GM18511 (cell line): ENCODE measurements at regions not wholly inside any gene's neighbourhood (a gene's known extent, or its start where the extent isn't known, plus 50 kb on each side); places are given as distances from the start of the nearest gene placed in this dataset.

Experiments
- ATAC-seq: cut with Tn5 transposase; IDR thresholded peaks from one replicate; pipeline ENCODE4 v1.9.1; 2021; ENCODE audit warnings: mild to moderate bottlenecking, moderate library complexity; ENCODE audit not compliant: unreplicated experiment

GRCh38 chr6:139939189-139939979, 564.9 kb upstream of the CITED2 start:
- ATAC-seq = peak; percentile 33

GRCh38 chr6:139932671-139933070, 558.2 kb upstream of the CITED2 start:
- no peak for ATAC-seq

GRCh38 chr6:139931747-139932146, 557.3 kb upstream of the CITED2 start:
- ATAC-seq = no peak

DNA sequence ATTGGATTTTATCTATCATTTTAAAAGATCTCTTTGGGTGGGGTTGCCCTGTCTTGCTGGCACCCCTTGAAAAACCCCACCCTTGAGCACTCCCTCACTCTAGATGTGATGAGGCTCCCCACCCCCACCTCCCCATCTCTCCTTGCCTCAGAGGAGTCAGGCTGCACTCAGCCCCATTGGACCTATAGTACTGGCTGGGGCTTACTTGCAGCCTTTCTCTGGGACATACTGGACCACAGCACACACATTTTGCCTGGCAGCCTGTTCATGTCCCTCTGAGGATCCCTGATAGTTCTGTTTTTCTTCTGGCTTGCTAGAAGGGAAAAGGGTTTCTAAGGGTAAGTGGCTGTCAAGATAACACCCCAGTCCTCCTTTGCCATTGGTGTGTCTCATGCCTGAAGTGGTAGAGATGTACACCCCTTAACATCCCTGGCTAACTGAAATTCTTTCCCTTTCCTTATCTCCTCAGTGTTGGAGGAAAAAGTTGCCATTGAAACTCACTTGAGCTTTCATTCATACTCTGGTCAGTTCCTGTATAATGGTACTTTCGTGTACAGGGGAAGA, 553.4 kb upstream of the CITED2 start:
- no peak for ATAC-seq

DNA sequence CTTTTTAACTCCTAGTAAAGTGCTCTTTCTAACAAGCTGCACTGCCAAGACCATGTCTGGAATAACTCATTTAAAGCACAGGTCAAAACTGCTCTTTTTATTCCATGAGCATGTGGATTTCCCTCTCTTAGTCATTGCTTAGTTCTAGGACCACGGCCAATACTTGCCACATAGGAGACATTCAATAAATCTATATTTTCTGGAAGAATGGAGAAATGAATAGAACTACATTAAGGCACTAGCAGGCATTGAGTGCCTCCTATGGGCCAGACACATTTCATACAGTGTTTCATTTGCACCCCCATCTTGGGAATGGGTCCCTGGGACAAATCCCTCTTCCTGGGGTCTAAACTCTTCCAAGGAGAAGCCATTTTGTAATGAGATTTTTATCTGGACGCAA, 552.8 kb upstream of the CITED2 start:
- no peak for ATAC-seq

DNA sequence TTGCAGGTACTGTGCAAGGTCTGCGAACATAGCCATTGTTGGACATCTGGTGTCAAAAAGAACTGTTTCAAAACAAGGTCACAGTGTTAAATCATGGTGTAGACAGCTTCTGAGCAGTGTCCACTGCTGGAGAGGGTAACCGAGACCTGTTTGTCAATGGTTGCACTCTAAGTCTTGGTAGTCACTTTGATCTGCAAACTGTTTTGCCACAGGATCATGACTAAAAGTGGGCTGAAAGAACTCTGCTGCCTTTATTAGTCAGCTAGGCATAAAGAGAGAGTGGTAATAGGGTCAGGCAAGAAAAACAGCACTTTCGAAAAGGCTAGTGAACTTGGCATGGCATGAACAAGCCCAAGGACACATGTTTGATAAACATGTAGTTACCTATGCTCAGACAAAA, 552.3 kb upstream of the CITED2 start:
- ATAC-seq = no peak

DNA sequence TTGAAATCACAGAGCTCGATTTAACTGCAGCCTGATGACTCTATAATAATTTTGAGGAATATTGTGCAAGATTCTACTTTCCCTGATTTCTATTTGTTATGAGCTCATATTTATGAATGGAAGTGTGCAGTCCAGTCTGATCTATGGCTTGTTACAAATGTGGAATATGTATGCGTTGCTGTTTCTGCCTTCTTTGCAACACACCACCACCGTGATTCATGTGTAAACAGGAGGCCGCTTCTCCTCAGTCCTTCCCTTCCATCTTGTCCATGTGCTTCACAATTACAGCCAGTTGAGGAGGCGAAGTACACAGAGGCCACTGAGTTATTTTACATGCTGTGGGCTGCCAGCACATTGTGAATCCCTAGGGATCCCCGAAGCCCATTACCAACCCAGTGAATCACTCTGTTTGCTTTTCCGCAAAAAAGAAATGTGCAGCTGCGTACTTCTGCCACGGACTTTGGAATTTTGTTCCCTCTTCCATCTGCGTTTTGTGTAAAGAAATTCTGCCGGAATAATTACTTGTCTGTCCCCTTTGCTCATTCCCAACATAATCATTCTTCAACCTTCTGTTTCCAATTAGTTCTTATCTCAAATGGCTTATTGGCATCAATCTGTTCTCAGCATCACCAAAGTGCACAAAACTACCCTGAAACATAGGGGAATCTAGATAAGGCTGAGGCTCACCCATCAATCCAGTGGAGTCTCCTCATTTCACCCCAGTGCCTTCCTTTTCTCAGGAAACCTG, 551.6 kb upstream of the CITED2 start:
- no peak for ATAC-seq

DNA sequence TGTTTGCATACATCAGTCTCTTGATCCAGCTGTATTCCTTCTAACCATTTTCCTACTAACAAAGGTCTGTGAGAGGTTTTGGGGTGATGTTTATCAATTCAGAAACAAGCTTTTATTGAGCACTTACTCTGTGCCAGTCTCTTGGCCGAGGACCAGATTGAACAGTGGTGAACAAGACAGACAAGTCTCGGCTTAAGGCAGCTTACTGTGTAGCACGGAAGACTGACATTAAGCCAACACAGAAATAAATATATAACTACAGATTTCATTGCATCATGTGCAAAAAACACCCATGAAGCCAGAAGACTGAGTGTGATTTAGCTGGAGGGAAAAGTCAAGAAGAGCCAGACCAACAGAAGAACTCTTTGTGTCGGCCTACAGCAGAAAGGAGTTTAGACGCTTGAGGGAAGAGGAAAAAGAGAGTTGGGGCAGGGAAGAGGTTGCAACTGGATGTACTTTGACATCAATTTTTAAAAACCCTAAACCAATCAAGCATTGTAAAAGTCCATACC, 549.6 kb upstream of the CITED2 start:
- ATAC-seq = no peak

DNA sequence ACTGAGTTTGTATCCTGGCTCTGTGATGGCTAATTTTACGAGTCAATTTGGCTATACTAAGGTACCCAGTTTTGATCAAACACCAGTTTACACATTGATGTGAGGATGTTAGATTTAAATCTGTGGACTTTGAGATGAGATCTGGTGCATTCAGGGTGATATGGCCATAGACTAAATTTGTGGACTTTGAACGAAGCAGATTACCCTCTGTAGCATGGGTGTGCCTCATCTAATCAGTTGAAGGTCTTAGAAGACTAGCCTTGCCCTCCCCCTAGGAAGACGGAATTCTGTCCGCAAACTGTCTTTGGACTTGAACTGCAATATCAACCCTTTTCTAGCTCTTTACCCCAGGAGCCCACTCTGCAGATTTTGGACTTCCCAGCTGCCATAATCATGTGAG, 547.8 kb upstream of the CITED2 start:
- no peak for ATAC-seq

DNA sequence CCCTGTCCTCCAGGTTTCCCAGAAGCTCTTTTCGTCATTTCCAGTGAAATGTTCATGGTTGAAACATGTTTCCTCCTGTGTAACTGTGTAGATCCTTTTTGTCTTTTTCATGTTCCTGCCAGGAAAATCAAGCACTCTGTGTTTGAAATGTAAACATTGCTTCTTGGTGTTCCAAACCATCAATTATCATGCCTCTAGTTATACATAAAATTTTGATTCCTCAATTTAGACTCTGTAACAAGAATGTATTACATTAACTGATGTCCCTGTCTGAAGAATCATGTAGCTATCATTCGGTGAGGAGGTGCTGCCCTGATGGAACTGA, 546.3 kb upstream of the CITED2 start:
- ATAC-seq = no peak

DNA sequence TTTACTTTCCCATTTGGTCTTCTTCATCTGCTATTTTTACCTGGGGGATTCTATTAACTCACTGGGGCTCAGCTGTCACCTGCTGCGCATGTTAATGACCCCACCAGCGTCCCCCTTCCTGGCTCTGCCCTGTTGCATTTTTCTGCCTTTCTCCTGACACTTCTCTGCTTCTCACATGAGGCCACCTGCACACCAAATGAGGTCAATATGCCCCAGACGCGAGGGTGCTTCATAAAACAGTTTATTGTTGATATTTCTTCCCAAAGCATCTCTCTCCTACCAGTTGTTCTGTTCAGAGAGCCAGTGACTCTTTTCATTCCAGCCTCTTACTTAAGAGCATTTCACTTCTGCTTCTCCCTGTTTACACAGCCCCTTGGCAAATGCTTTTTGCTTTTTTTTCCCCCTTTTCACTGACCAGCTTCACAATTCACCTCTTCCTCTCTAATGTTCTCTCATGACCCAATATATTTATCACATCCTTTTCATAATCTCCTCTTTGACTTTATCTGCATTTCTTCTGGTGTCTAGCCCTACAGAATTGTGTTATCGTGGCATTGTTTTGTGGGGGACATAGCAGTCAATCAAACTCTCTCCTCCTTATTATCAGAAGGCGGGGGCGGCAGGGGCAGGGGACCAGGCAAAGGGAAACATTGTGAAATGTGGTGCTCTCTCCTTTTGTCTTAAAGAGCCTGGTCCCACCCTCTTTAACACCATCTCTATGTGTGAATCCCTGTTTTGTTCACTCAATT, 545.8 kb upstream of the CITED2 start:
- ATAC-seq = peak; percentile 41

DNA sequence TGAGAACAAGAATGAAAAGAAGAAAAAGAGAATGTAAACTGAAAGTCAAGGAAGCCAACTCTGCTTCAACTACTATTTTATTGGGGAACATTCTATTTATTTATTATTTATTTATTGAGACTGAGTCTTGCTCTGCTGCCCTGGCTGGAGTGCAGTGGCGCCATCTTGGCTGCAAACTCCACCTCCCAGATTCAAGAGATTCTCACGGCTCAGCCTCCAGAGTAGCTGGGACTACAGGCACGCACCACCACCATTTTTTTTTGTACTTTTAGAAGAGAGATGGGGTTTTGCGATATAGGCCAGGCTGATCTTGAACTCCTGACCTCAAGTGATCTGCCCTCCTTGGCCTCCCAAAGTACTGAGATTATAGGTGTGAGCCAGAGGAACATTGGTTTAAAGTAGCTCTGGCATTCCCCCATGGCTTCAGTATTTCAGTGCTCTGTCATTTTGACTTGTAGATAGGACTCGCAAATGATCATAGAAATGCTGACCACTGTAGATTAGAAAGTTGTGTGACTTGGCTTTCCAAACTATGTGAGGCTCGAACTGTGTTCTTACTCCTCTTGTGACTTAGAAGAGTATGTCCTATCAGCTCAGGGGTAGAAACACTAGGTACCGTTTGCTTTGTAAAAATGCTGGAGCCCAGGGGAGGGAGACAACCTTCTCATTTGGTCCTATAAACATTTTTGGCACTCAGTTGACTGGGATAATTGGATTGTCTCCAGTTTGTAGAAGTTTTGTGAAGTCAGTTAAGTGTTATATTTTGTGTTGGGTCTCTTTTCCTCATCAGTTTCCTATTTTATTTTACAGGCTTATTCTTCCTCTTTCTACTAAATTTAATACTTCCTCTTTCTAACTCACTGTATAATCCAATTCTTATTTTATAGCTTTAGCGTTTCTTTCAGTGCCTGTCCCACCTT, 544.9 kb upstream of the CITED2 start:
- ATAC-seq = peak; percentile 53

DNA sequence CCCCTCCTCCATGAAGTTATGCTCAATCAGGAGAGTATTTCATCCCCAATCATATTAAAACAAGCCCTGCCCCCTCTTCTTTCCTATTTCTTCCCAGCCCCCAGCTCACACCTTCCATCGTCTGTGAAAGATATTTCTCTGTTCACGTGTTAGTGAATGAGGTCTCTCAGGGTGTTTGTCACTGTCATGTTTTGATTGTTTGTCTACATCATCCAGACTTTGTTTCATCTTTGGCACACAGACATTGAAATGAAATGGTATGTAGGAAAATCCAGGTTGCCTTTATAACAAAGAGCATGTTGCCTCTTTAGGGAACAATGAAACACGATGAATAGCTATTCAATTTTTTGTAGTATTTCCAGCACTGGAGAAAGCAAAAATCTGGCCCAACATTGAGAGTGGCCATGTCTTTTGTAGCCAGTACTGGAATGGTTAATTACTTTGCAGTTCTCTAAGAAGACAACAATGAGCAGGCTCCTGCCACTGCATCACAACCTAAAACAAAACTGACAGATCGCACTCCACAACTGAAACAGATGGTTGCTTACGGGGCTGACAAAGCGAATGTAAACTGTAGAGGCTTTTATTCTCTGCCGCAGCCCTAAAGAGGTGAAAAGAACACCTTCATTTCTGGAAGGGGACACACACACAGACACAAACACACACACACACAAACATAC, 543.6 kb upstream of the CITED2 start:
- no peak for ATAC-seq

DNA sequence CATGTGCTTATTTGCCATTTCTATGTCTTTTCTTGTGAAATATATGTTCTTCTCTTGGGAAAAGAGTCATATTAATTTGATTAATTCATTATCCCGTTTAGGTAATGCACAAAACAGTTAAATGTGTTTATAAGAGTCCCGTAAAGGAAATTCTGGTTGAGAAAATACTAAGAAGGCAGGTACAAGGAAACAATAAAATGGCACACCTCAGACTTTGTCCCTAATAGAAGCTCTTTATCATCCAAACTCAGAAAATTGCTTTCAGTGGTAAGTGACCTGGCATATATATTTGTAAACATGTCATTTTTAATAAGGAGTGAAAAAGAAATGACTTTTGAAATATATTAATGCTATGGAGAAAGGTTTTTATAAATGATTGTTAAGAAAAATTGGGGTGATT, 540.5 kb upstream of the CITED2 start:
- no peak for ATAC-seq

GRCh38 chr6:139912735-139913400, 538.4 kb upstream of the CITED2 start:
- no peak for ATAC-seq

DNA sequence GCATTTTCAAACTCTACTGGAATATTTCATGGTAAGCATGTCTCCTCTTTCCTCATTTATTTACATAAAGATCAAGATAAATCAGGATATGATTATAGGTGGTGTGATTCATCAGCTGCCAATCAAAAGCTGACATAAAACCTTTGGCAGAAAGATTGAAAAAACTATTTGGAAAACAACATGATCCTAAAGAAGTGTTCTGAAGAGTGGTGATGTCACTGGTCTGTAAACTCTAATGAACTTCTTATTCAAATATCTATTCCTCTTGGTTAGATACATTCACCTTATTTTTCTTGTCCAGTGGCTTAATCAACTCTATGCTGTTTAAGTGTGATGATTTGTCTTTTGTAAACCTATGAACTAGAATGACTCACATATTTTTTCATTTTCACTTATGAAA, 535.5 kb upstream of the CITED2 start:
- no peak for ATAC-seq

DNA sequence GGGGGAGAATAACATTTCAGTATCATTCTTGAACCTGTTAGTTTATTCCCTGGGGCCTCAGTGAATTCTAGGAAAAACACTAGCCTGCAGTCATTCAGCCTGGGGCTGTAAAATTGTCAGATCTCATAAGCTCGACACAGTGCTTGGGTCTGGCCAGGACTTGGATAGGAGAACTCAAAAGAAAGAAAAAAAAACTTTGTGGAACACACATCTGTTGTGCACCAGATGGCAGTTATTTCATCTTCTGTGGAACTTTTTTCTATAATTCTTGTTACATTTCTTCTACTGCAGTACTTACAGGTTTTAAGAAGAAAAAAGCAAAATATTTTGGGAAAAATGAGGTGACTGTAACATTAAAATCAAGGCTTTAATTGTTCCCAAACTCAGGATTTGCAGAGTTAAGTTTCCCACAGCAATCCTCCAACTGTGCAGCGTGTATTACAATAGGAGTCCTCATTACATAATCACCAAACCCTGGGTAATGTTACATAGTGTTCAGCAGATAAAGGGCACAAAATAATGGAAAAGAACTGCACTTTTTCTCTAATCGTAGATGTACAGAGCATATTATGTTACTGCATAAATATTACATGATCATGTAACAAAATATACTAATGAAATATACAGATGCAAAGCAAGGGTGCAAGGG, 531.1 kb upstream of the CITED2 start:
- ATAC-seq = no peak

GRCh38 chr6:139904568-139904967, 530.1 kb upstream of the CITED2 start:
- no peak for ATAC-seq

GRCh38 chr6:139904158-139904533, 529.7 kb upstream of the CITED2 start:
- peak; percentile 38 for ATAC-seq
